ENCODE measurements at regions not wholly inside any gene's neighbourhood (a gene's known extent, or its start where the extent isn't known, plus 50 kb on each side); places are given as distances from the start of the nearest gene placed in this dataset.

DNA sequence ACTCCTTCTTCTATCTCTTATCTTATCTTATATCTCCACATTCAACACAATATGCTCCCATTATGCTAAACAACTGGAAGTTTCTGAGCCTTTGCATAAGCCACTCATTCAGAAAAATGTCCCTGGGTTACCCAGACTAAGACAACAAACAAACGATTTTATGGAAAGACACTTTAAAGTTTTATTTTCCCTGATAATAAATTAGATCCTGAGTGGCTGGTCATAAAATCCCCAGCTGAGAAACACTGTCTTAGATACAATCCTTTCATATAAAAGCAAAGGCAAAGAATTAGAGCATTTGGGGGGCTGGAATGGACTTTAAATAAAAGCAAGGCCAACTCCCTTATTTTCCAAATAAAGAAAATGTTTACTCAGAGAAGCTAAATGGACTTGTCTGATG lies 322.3 kb downstream of the GBE1 start:
- no peak for DNase-seq (ENCODE audit: low read depth in 2 of 2)

DNA sequence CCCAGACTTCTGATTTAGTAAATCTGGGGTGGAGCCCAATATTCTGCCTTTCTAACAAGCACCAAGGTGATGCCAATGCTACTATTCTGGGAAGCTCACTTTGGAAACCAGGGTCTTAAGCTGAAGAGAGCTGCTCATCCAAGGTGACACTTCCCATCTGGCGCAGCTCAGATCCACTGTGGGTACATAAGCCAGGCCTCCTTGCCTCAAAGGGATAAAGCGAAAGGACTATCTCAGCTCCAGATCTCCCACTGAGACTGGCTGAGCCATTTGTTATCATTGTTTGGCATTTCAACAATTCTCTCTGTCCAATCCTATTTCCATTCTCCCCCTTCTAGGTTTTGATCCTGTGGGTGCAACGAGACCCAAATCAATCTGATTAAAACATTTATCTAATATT lies 323.8 kb downstream of the GBE1 start:
- no peak for DNase-seq (ENCODE audit: low read depth in 2 of 2)

DNA sequence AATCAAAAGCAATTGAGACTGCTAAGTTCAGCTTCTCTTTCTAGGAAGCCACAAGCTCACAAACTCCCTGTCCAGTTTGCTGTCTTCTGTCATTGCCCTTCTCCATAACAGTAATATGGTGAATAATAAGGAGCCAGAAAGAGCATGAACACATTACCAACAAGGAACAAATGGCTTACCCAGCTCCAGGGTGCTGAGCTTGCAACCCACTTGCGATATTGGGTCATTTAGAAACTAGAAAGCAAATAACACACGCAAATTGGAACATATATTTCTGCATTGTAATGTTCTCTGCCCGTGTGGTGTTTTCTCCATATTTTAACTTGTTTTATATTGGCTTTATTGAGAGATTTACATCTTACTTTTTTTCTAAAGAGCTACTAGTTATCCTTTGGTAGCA lies 325.3 kb downstream of the GBE1 start:
- no peak for DNase-seq (ENCODE audit: low read depth in 2 of 2)

DNA sequence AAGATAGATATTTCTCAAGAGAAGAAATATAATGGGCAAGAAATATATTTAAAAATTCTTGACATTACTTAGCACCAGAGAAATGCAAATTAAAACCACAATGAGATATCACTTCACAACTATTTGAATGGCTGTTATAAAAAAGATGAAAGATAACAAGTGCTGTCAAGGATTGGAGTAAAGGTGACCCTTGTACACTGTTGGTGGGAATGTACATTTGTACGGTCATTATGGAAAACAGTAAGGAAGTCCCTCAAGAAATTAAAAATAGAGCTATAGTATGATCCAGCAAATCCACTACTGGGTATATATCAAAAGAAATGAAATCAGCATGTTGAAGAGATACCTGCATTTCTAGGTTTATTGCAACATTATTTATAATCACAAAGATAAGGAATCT lies 326.4 kb downstream of the GBE1 start:
- DNase-seq (ENCODE audit: low read depth in 2 of 2), result no peak

DNA sequence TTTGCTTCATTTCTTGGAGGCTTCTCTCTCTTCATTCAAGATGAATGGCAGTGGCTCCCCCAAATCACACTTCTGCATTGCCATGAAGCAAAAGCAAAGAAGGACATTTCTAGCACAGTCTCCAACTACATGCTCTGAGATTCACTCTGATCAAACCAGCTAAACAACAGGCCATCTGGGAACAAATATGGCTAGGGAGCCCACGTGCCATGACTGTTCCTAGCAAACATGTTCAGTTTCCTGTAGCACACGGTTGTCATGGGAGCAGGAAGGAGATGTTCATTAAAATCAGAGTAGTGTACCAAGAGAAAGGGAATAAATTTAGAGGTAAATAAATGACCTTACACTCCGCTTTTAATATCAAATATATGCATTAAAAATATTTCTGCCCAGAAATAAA lies 327.3 kb downstream of the GBE1 start:
- DNase-seq (ENCODE audit: low read depth in 2 of 2), result no peak

DNA sequence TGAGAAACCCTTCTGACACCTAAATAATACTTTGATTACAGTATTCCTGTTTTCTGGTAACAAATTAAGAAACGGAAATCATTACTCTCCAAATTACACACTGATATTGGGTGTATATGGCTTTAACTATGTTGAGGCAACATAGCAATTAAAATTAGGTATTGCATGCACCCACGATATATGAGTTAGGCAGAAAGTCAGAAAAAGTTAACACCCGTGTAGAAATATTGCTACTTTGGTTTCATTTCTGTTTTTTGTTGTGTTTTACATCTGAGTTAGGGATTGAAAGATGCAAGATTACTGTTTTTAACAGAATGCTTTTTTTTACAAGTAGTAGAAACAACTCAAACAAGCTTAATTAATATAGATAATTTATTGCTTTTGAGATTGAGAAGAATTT lies 327.8 kb downstream of the GBE1 start:
- DNase-seq (ENCODE audit: low read depth in 2 of 2), result no peak

DNA sequence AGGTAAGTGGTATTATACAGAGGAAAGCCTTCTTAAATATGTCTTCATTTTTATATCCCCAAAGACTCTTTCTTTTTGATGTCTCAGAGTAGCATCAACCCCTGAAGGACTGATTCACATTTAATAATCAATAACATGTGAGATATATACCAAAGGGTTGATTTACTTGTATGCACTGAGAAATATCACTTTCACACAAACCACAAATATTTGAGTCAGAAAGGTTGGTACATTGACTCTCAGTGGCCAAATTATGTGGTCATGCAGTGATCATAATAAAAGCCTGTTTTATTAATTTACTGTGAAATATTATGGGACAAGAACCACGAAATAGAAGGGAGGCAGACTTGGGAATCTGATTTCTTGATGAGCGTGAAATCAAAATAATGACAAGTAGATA lies 329.0 kb downstream of the GBE1 start:
- DNase-seq (ENCODE audit: low read depth in 2 of 2), result no peak

DNA sequence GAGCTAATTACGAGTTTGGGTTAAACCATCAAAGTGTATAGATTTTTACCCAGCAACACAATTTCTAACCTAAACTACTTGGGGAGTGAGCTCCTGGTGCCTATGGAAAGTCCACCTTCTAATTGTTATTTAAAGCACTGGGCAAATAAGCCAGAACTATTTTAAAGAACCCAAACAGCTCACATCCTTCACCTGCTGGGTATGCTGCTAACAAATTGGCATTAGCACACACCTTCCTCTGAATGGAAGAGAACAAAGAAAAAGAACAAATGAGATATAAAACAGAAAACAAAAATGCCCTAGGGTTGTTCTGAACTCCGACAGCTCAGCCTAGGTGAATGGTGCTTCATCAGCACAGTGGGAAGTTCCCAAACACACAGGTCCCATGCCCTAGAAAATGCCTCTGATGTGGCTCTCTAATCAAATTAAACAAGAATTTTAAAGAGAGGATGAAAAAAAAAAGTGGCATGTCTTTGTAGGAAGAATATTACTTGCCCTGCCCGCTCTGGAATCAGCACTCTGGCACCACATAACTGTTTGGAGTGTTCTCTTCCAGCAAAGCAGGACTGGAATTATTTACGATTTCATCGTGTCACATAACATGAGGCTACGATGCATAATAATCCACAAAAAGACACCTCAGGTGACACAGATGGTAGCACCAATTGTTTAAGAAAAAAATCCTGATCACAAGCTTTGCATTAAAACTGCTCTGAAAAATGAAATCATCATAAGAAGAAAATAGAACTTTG lies 334.4 kb downstream of the GBE1 start:
- no peak for DNase-seq (ENCODE audit: low read depth in 2 of 2)

DNA sequence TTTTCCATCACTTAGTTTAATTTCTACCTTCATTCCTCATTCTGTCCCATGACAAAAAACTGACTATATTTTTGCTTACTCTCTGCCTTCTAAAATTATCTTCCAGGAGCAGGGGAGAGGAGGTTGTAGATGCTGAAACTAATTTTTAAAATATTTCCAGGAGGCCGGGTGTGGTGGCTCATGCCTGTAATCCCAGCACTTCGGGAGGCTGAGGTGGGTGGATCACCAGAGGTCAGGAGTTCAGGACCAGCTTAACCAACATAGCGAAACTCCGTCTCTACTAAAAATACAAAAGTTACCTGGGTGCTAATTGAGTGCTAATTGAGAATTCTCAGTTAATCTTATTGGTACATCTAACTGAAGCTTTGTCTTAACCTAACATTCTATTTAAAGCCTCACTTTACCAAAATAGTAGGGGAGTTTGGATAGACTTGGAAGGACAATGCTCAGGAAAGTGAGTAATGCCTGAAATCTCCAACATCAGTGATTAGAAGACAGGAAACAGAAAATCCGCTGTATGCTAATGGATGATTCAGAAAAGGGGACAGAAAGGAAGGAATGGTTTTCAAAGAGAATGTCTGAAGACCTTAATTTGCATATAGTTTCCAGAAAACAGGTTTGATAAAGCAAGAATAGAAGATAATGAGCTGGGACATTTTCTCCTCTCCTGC lies 336.1 kb downstream of the GBE1 start:
- DNase-seq (ENCODE audit: low read depth in 2 of 2), result no peak

DNA sequence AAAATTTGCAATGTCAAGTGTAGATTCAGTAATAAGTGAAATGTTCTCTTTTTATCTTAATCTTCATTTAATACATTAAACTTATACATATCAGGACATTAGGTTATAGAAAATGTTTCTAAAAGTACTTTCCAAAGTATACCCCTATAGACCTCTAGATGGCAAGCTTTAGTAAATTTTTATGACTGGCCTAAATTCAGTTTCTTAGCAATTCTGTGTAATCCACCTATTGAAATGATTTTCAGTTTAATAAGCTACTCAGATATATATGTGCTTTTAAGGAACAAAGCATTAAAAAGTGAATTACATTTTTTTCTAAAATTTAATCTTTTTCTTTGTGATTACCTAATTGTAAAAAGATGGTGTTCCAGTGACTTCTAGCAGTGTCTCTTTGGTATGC lies 342.2 kb downstream of the GBE1 start:
- DNase-seq (ENCODE audit: low read depth in 2 of 2), result no peak

DNA sequence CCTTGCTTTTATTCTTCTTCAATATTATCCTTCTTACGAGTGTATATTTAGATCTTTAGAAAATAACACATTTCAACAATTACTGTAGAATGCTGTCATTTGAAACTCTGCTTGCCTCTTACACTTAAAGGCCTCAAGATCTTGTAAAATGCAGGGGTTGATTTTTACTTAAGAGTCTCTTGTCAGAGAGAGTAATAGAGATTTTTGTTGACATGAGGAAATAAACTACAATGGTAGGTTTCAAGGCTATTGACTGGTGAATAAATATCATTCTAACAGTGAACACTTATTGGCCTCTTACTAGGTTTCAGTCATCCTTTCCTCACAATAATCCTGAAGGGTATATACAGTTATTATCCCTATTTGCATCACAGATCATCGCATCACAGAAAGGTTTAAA lies 344.6 kb downstream of the GBE1 start:
- no peak for DNase-seq (ENCODE audit: low read depth in 2 of 2)

DNA sequence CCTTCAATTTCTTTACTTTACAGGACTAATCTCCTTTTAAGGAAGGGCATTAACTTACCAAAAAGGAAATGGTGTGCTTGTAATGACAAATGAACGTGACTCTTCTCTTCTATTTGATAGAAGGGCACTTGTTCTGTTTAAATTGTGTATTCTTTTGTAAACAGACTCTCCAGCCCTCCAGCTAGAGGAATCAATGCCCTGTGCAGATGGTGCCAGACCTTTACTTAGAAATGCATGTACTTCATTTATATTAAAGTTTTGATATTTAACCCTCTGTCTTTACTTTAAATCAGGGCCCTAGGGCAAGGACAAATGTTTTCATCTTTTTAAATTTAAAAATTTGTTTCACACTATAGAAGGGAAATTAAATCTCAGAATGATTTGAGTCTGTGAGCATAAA lies 355.1 kb downstream of the GBE1 start:
- DNase-seq (ENCODE audit: low read depth in 2 of 2), result no peak

DNA sequence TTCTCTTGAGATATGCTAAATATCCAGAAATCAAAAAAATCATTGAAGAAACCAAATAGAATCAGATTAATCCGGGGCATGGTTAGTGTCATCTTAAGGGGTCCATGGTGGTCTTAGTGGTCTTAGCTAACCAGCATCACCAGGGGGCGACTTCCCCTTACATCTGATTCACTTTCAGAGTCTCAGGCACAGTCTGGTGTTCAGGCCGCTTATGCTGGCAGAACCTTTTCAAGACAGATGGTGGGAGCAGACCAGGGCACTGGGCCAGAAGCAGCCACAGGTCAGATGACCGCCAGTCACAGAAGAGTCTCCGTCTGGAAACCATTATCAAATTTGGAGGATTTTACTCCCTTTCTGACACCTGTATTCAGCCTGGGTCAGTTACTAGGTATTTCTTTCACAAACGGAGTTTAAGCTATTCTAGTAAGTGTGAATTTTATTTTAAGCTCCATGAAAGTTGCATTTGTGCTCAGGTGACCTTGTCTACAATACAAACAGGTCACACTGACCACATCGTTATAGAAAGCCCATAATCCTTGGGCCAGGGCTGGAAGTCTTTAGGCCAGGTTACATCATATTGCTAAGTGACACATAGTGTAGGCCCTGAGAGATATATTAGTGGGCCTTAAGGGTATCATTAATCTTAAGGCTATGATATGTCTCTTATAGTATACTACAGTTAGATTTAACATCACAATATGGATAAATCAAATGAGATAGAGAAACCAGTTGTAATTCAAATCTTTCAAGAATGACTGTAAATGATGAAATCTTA lies 365.5 kb downstream of the GBE1 start:
- DNase-seq (ENCODE audit: low read depth in 2 of 2), result no peak

DNA sequence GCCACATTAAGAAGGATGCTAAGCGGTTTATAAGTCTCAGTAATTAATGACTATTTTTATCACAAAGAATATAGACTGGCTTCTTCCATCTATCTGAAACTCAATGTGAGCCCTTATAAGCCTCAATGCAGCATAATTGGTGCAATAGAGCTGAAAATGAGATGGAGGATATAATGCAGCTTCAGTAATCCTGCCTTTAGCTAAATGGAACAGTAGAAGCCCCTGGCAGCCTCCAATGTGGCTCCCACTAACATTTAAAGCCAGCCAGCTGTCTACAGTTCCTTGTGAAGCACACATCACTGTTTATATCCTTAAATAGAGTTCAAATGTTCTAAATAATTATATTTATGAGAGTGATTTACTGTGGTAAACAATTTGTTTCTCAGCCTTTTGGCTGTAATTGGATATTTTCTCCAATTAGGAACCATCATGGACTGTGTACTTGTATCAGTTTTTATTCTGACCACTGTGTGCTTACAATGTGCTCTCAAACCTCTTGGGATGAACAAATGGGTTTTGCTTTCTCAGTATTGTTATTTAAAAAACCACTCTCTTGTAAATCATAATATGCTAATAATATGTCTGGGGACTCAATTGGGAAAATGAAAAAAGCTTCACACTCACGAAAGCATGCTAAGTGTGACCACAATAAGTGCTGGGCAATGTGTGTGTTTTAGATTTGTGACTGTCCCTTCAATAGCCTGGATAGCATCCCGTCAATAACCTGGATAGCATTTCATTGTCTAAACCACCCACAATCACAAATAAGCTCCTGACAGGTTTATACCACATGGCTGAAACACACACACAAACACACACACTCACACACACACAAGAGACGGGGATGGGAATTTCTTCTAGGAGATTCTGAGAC lies 366.6 kb downstream of the GBE1 start:
- no peak for DNase-seq (ENCODE audit: low read depth in 2 of 2)

DNA sequence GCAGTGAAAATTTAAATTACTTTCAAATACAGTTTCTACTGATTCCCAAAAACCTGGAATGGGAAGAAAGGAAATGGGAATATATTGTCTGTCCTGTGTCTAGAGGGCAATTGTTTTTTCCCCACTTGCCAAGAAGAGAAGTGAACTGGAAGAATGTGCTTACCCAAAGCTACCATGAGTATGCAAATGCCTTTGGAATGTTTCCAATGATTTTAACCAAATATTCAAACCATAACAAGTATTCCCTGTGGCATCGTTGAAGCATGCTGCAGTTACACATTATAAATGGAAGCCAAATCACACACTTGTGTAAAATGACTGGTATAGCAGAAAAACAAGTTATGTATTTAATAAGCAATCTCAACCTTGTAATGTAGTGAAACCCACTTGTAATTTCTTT lies 368.2 kb downstream of the GBE1 start:
- DNase-seq (ENCODE audit: low read depth in 2 of 2), result no peak

DNA sequence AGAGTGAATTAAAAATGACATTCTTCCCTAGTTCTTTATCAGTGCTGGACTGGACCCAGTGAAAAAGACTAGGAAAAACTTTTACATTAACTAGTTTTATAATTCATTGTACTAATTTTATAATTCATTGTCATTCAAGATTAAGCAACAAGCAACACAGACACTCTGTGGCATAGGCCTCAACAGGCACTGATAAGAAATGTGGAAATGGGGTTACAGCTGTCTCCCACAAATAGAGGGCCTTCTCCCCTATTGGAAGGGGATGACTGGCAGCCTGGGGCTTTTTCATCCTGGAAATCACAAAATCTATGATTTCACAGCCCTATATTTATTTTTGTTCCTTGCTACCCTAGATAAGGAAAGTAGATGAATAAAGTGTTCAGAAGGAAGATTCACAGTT lies 370.6 kb downstream of the GBE1 start:
- DNase-seq (ENCODE audit: low read depth in 2 of 2), result no peak

DNA sequence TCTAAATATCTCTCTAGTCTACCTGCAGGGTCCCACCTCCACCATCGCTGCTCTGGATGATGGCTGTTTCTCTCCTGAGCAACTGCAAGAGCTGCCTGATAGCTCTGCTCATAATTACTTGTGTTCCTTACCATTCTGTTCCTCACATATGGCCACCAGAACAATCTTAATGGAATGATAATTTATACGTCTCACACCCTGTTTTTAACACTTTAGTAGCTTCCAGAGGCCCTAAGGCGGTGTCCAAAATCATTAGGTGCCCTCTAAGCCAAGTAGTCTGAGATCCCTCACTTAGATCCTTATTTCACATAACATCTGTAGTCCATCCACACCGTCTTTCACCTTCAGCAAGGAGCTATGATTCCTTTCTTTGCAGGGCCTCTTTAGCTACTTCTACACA lies 373.3 kb downstream of the GBE1 start:
- DNase-seq (ENCODE audit: low read depth in 2 of 2), result no peak

DNA sequence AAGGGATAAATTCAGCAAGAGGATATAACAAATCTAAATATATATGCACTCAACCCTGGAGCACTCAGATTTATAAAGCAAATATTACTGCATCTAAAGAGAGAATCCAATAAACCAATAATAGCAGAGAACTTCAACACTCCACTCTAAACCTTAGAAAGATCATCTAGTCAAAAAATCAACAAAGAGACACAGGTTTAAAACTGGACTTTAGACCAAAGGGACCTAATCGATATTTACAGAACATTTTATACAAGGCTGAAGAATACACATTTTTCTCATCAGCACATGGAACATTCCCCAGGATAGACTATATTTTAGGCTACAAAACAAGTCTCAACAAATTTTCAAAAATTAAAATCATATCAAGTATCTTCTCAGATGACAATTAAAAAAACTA lies 379.0 kb downstream of the GBE1 start:
- DNase-seq (ENCODE audit: low read depth in 2 of 2), result no peak

DNA sequence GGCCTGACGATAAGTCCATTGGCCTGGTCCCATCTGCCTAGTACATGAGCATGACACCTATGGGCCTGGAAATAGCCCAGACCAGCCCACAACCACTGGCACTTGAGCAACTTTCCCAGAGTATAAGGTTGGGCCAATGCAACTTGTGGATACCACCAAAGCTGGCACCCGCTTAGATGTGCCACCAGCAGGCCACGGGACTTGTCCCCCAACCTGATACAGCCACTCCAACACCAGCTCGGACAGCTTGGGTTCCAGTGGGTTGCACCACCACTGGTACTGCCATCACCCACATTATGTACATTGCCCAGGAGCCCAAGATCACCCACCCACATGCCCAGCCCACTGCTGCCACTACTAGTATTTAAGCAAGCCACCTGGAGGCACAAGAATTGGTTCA lies 381.2 kb downstream of the GBE1 start:
- DNase-seq (ENCODE audit: low read depth in 2 of 2), result no peak

DNA sequence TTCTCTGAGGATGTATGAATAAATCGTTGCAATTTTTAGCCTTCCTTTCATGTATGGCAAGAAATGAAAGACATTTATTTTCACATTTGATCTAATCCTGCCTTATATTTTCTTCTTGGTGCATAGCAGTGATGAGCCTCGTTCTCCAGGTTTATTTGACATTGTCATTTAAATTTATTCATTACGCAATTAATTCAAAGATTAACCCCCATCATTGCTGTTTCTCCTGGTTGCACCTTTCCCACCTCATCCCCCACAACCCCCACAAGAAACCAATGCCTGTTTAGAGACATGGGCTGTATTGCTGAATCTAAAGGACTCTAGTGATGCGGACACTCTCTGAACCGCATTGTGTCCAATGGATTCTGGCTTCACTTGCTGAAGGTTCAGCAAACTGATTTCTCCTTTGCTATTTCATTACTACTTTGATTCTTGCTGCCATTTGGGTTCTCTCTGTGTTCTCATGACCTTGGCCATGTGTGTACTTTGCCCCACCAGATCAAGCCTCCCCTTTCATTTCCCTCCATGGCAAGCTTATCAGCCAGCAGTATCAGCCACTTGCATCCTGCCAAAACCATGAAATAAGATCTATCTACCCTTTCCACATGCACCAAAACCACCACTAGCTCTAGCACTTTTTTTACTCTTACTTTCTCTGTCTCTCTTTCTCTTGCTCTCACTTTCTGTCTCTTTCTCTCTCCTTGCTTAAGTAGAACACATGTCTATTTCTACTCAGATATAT lies 382.7 kb downstream of the GBE1 start:
- no peak for DNase-seq (ENCODE audit: low read depth in 2 of 2)

DNA sequence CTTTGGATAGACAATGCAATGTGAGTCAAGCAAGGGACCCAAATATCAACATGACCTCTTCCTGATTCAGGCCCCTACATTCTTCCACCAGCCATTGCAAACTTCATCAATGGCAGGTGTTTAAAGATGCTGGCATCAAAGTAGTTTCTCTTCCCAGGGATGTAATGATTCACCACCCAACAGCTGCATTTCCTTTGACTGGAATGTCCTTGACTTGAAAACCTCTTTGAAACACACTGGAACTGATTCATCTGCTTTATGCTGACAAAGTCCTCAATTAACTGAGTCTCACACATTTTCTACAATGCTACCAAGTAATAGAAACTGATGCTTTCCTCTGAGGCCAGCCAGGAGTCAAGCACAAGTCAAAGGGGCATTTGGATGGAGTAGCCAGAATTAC lies 385.5 kb downstream of the GBE1 start:
- DNase-seq (ENCODE audit: low read depth in 2 of 2), result no peak
